Activated CD4-positive, alpha-beta T cell treated with anti-CD3 and anti-CD28 coated beads, Interleukin-2, amount 10 ng/mL, durations not matched to agents 7 days and 5 days (primary cell): ENCODE measurements at regions not wholly inside any gene's neighbourhood (a gene's known extent, or its start where the extent isn't known, plus 50 kb on each side); places are given as distances from the start of the nearest gene placed in this dataset.
"Not testable (repeated sequence)": the region's sequence is repeated elsewhere in the genome, so short reads cannot be mapped to it uniquely, and the experiment has no call there.

Source experiments
- CTCF ChIA-PET: fragments of 350-600 bp; sonication (Branson Sonifier 250); formaldehyde crosslinking; loops from one replicate; lab custom pipeline; 2021; ENCODE audit warnings: antibody characterized with exemption; lab: Charles Lee
- POLR2A ChIA-PET: fragments of 350-600 bp; sonication (Branson Sonifier 250); formaldehyde crosslinking; loops from one replicate; lab custom pipeline; 2021; ENCODE audit warnings: antibody characterized with exemption; lab: Charles Lee
- DNase-seq: peaks from one replicate; pipeline ENCODE4 v3.0.0-alpha.2; 2020
- H3K27ac Mint-ChIP-seq: one replicate; pipeline ENCODE4 v1.8.0; 2021; ENCODE audit warnings: mild to moderate bottlenecking, moderate library complexity, mixed read lengths
- H3K27me3 Mint-ChIP-seq: one replicate; pipeline ENCODE4 v1.8.0; 2021; ENCODE audit warnings: mixed read lengths
- H3K36me3 Mint-ChIP-seq: one replicate; pipeline ENCODE4 v1.8.0; 2021; ENCODE audit warnings: low read depth, mixed read lengths
- H3K4me1 Mint-ChIP-seq: one replicate; pipeline ENCODE4 v1.8.0; 2021; ENCODE audit warnings: mixed read lengths
- H3K4me3 Mint-ChIP-seq: one replicate; pipeline ENCODE4 v1.8.0; 2021; ENCODE audit warnings: mild to moderate bottlenecking, moderate library complexity, mixed read lengths
- H3K9me3 Mint-ChIP-seq: one replicate; pipeline ENCODE4 v1.8.0; 2021; ENCODE audit warnings: mixed read lengths

DNA sequence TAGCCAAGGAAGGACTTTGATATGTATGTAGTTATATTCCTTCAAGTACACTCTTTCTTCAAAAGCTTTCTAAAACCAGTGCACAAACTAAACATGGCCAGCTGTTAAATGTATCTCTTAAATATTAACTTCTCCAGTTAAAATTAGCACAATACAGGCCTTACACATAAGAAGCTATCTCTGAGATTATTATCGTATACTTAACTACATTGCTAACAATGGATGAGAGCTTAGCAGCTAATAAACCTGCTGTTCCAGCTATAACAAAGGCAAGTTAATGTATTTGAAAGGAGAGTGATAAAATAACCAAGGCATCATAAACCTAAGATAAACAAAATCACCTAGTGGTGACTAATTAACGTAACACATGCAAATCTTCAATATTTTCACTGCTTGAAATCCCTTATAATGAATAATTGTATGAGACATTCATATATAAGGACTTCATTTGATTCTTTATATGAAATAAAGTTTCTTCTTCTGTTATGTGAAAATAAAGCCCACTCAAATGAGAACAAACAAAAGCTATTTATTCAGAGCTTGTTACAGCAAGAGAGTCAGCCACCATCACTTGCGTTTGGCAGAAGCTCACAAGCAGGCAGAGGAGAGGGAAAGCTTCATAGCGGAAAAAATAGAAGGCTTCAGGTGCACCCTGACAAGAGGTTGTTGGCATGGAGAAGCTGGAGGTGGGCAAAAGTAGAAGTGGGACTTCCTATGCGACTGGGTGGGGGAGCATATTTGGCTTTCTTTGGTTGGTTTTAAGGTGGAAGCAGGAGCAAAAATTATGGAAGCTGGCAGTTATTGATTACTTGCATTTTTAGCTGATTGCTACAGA is 274.1 kb upstream of the CHRM3 start:
- no peak for DNase-seq
- H3K27ac Mint-ChIP-seq = no peak overlapping the region
- CTCF ChIA-PET = no interaction called here
- no peaks in the 10 kb centered on the region for H3K4me1 Mint-ChIP-seq
- H3K27me3 Mint-ChIP-seq = no peaks in the 10 kb centered on the region
- no peaks in the 10 kb centered on the region for H3K9me3 Mint-ChIP-seq
- H3K4me3 Mint-ChIP-seq = no peak overlapping the region
- POLR2A ChIA-PET = no interaction called here
- H3K36me3 Mint-ChIP-seq = no peaks in the 10 kb centered on the region

DNA sequence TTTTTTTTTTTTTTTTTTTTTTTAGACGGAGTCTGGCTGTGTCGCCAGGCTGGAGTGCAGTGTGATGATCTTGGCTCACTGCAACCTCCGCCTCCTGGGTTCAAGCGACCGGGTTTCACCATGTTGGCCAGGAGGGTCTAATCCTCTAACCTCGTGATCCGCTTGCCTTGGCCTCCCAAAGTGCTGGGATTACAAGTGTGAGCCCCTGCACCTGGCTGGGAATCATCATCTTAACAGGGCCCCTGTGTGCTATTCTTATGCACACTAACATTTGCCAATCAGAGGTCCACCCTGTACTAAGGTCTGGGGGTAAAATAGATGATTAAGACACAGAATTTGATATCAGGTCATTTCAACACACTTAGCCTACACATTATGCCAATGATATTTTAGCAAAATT is 278.7 kb upstream of the CHRM3 start:
- no peaks in the 10 kb centered on the region for H3K27me3 Mint-ChIP-seq
- H3K9me3 Mint-ChIP-seq = no peaks in the 10 kb centered on the region
- POLR2A ChIA-PET = no interaction called here
- no peaks in the 10 kb centered on the region for H3K4me1 Mint-ChIP-seq
- H3K4me3 Mint-ChIP-seq = no peak overlapping the region
- H3K36me3 Mint-ChIP-seq = no peaks in the 10 kb centered on the region
- DNase-seq = no peak
- no peak overlapping the region for H3K27ac Mint-ChIP-seq
- CTCF ChIA-PET = no interaction called here

DNA sequence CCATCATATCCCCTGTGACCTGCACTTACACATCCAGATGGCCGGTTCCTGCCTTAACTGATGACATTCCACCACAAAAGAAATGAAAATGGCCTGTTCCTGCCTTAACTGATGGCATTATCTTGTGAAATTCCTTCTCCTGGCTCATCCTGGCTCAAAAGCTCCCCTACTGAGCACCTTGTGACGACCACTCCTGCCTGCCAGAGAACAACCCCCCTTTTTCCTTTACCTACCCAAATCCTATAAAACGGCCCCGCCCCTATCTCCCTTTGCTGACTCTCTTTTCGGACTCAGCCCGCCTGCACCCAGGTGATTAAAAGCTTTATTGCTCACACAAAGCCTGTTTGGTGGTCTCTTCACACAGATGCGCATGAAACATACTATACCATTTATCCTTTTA is 279.7 kb upstream of the CHRM3 start:
- POLR2A ChIA-PET, H3K36me3 Mint-ChIP-seq, CTCF ChIA-PET, DNase-seq, H3K27me3 Mint-ChIP-seq, H3K27ac Mint-ChIP-seq, H3K4me3 Mint-ChIP-seq, H3K9me3 Mint-ChIP-seq, H3K4me1 Mint-ChIP-seq: not testable (repeated sequence)

DNA sequence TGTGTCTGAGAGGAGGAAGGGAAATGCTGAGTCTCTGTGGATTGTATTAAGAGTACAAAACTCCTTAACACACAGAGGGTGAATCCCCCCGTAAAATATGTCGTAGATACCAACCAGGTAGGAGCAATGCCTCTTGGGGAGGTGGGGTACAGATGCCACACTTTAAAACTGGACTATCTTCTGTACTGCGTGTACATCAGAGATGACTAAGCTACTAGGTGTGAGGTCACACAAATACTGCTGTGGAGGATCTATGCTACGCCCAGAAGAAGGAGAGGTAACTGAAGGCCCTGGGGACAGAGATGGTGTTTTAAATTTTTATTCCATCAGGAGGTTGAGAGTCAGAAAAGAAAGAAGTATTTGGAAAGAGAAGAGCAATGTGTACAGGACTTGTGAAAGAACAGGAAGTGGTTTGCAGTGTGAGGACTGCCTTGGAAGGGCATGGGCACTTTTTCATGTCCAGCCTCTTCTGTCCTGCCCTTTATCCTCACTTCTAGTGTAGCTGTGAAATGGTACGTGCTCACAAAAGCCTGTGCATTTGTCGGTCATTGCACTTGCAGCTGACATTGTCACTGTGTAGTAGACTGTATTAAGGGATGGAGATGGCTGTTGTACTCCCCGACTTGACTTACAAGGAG is 287.8 kb upstream of the CHRM3 start:
- H3K4me3 Mint-ChIP-seq = no peak overlapping the region
- POLR2A ChIA-PET = no interaction called here
- CTCF ChIA-PET = no interaction called here
- H3K36me3 Mint-ChIP-seq = no peaks in the 10 kb centered on the region
- no peak overlapping the region for H3K27ac Mint-ChIP-seq
- no peaks in the 10 kb centered on the region for H3K27me3 Mint-ChIP-seq
- no peaks in the 10 kb centered on the region for H3K9me3 Mint-ChIP-seq
- no peaks in the 10 kb centered on the region for H3K4me1 Mint-ChIP-seq
- no peak for DNase-seq

DNA sequence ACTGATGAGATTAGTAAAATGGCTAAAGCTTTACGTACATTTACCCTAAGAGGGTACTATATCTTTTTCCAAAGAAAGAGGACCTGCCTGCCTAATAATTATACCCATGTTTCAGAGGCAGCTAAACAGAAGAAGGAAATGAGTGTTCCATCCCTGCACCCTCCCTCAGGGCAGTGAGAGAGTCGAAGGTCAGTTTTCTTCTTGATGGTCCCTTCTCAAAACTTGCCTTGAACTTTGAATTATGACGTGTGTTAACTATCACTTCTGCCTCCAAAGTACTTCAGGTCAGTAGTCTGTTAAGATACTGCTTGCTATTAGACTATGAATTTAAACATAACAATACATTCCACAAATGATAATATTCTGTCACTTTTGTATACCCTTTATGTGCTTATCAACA is 294.8 kb upstream of the CHRM3 start:
- no peaks in the 10 kb centered on the region for H3K4me1 Mint-ChIP-seq
- H3K4me3 Mint-ChIP-seq = no peak overlapping the region
- no peak for DNase-seq
- H3K27me3 Mint-ChIP-seq = no peaks in the 10 kb centered on the region
- no peaks in the 10 kb centered on the region for H3K36me3 Mint-ChIP-seq
- no peaks in the 10 kb centered on the region for H3K9me3 Mint-ChIP-seq
- no peak overlapping the region for H3K27ac Mint-ChIP-seq
- ChIA-PET POLR2A (no interaction called here), CTCF (no interaction called here)

DNA sequence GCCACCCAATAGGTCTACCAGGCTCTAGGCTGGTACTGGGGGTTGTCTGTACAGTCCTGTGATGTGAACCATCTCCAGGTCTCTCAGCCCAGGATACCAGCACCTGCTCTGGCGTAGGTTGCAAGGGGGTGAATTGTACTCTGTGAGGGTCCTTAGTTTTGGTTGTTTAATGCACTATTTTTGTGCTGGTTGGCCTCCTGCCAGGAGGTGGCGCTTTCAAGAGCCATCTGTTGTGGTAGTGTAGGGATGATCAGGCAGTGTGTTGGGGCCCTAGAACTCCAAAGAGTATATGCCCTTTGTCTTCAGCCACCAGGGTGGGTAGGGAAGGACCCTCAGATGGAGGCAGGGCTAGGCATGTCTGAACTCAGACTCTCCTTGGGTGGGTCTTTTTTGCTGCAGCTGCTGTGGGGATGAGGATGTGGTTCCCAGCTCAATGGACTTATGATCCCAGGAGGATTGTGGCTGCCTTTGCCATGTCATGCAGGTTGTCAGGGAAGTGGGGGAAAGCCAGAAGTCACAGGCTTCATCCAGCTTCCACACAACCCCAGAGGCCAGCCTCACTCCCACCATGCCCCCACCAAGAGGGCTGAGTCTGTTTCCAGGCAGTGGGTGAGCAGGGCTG is 301.8 kb upstream of the CHRM3 start:
- Mint-ChIP-seq H3K36me3 (no peaks in the 10 kb centered on the region), H3K4me1 (no peaks in the 10 kb centered on the region), H3K4me3 (no peak overlapping the region), H3K9me3 (peaks cover 9% of the 10 kb centered on the region), H3K27ac (no peak overlapping the region), H3K27me3 (no peaks in the 10 kb centered on the region)
- CTCF ChIA-PET = no interaction called here
- POLR2A ChIA-PET = no interaction called here
- no peak for DNase-seq

DNA sequence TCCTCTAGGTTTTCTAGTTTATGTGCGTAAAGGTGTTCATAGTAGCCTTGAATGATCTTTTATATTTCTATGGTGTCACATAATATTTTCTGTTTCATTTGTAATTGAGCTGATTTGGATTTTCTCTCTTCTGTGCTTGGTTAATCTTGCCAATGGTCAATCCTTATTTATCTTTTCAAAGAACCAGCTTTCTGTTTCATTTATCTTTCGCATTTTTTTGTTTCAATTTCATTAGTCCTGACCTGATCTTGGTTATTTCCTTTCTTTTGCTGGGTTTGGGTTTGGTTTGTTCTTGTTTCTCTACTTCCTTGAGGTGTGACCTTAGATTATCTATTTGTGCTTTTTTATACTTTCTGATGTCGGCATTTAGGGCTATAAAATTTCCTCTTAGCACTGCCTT is 304.4 kb upstream of the CHRM3 start:
- CTCF ChIA-PET = not testable (repeated sequence)

DNA sequence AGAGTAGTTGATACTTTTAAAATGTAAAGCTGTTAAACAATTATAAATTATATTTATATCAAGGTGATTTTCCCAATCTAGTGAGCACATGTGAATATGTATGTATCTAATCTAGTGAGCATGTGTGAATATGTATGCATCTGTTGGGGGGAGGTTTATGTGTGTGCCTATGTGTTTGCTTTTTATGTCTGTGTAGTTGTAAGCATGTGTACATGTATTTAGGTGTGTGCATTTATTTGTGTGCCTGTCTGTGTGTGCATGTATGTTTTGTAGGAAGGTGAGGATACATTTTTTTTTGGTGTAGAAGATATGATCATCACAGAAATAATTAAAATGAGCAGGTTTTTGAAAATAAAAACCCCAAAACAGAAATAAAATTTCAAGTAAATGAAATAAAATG is 318.9 kb upstream of the CHRM3 start:
- H3K4me1 Mint-ChIP-seq = no peaks in the 10 kb centered on the region
- H3K36me3 Mint-ChIP-seq = no peaks in the 10 kb centered on the region
- no peak overlapping the region for H3K4me3 Mint-ChIP-seq
- H3K27me3 Mint-ChIP-seq = no peaks in the 10 kb centered on the region
- no peak for DNase-seq
- H3K27ac Mint-ChIP-seq = no peak overlapping the region
- CTCF ChIA-PET = no interaction called here
- no peaks in the 10 kb centered on the region for H3K9me3 Mint-ChIP-seq
- POLR2A ChIA-PET = no interaction called here

More for the DNA sequence above, 304.4 kb upstream of the CHRM3 start:
- H3K36me3 Mint-ChIP-seq, H3K4me1 Mint-ChIP-seq, DNase-seq, H3K27me3 Mint-ChIP-seq, H3K9me3 Mint-ChIP-seq, H3K27ac Mint-ChIP-seq, POLR2A ChIA-PET, H3K4me3 Mint-ChIP-seq: not testable (repeated sequence)

DNA sequence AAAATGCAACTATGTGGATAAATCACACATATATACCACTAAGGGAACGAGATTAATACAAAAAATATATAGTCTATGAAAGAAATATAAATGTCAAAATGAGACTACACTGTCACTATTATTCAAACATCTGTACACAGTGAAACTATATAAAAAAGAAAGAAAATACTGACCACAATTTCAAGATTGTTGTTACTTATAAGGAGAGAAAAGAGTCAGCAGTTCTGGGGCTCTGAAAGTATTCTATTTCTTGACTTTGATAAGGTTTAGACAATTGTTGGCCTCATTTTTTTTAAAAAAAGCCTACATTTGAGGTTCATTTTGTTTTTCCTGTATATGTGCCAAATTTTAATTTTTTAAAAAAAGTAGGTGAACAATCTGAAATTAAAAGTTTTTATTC is 319.3 kb upstream of the CHRM3 start:
- no peak for DNase-seq
- ChIA-PET CTCF (no interaction called here), POLR2A (no interaction called here)
- Mint-ChIP-seq H3K9me3 (no peaks in the 10 kb centered on the region), H3K36me3 (no peaks in the 10 kb centered on the region), H3K4me1 (no peaks in the 10 kb centered on the region), H3K4me3 (no peak overlapping the region), H3K27ac (no peak overlapping the region), H3K27me3 (no peaks in the 10 kb centered on the region)

DNA sequence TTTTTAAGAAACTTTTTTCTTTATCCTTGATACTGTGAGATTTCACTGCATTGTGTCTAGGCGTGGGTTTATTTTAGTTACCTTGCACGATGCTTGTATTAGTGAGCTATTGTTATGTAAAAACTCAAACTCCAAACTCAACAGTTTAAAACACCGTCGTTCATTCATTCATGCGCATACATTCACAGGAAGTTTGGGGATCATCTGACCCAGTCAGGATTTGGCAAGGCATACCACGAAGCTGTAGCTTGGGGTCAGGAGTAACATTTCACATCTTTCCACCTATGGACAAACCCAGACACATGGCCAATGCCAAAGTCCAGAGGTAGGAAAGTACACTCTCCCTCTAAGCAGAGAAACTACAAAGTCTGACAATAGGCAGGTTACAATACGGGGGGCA is 324.6 kb upstream of the CHRM3 start:
- Mint-ChIP-seq H3K4me3 (no peak overlapping the region), H3K27me3 (no peaks in the 10 kb centered on the region), H3K4me1 (no peaks in the 10 kb centered on the region), H3K9me3 (no peaks in the 10 kb centered on the region), H3K27ac (no peak overlapping the region), H3K36me3 (no peaks in the 10 kb centered on the region)
- POLR2A ChIA-PET = no interaction called here
- DNase-seq = no peak
- CTCF ChIA-PET = no interaction called here

DNA sequence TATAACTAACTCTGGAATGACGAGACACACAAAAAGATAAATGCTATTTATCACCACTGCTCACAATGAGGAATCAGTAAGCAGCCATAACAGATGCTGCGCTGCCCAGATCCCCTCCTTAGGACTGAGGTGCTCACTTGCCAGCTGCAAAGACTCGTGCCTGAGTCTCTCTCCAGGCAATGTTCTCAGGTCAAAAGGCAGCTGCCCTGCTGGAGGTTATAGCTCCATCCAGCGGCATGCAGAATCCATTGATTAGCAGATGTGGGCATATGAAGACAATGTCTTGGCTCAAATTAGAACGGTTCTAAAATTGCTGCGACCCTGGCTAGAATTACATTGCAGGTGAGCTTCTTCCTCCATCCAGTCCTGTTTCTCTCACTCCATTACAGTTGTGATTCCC is 328.2 kb upstream of the CHRM3 start:
- Mint-ChIP-seq H3K27ac (no peak overlapping the region), H3K27me3 (no peaks in the 10 kb centered on the region), H3K4me3 (no peak overlapping the region), H3K4me1 (no peaks in the 10 kb centered on the region), H3K9me3 (peaks cover 7% of the 10 kb centered on the region), H3K36me3 (no peaks in the 10 kb centered on the region)
- no peak for DNase-seq
- ChIA-PET POLR2A (no interaction called here), CTCF (no interaction called here)

DNA sequence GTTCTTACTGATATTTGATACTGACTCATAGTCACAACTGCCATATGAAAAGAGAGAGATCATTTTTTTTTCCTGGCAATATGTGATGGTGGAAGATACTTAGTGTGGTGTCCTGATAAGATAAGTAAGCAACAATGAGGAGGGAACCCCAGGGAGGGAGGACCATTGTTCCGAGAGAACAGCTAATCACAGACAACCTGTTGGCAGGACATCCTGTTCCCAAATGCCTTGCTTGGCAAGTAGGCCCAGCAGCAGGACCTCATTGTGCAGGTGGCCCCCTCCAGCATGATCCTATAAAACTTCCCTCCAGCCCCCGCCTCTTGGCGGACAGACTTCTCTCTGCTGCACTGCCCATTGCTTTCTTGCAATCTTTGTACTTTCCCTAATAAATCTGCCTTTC is 329.4 kb upstream of the CHRM3 start:
- no peaks in the 10 kb centered on the region for H3K4me1 Mint-ChIP-seq
- DNase-seq = no peak
- no peaks in the 10 kb centered on the region for H3K27me3 Mint-ChIP-seq
- H3K27ac Mint-ChIP-seq = no peak overlapping the region
- no peak overlapping the region for H3K4me3 Mint-ChIP-seq
- H3K36me3 Mint-ChIP-seq = no peaks in the 10 kb centered on the region
- ChIA-PET CTCF (no interaction called here), POLR2A (no interaction called here)
- H3K9me3 Mint-ChIP-seq = peaks cover 7% of the 10 kb centered on the region

DNA sequence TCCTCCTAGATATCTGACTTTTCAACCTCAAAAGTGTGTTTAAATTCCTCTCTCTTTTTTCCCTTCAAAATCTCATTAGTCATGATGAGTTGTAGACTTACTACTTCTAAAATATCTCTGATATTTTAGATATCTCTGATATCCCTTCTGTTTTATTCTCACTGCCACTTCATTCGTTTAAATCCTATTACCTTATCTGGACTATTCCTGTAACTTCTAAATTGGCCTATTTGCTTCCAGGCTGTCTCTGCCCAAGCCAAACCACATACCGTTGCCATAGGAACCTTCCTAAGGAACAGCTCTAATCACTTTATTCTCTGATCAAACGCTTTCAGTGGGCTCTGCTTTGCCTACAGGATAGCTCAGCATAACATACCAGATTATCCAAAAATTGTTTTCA is 333.1 kb upstream of the CHRM3 start:
- Mint-ChIP-seq H3K4me1 (no peaks in the 10 kb centered on the region), H3K9me3 (peaks cover 7% of the 10 kb centered on the region), H3K4me3 (no peak overlapping the region), H3K36me3 (no peaks in the 10 kb centered on the region), H3K27ac (no peak overlapping the region), H3K27me3 (no peaks in the 10 kb centered on the region)
- ChIA-PET CTCF (no interaction called here), POLR2A (no interaction called here)
- no peak for DNase-seq
